IPS-NIHi7 (cell line): ENCODE measurements at regions not wholly inside any gene's neighbourhood (a gene's known extent, or its start where the extent isn't known, plus 50 kb on each side); places are given as distances from the start of the nearest gene placed in this dataset.

ENCODE experiments used
- DNase-seq: peaks from one replicate; pipeline ENCODE4 v3.0.0; 2012; ENCODE audit warnings: mixed read lengths; ENCODE audit errors: extremely low spot score

DNA sequence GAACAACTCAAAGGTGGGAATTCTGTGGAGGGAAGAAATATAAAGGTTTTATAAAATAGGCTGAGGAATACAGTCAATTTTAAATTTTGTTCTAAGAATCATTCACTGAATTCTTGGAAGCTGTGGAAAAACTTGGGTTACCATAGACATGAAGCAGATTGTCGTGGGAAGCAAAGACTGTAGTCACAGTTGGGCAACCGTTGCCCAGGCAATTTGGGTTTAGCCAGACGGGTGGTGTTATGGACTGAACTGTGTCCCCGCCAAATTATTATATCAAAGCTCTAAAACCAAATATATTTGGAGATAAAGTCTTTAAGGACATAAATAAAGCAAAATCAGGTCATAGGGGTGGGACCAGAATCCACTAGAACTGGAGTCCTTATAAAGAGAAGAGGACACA lies 463.7 kb upstream of the CTNND2 start:
- DNase-seq = no peak

DNA sequence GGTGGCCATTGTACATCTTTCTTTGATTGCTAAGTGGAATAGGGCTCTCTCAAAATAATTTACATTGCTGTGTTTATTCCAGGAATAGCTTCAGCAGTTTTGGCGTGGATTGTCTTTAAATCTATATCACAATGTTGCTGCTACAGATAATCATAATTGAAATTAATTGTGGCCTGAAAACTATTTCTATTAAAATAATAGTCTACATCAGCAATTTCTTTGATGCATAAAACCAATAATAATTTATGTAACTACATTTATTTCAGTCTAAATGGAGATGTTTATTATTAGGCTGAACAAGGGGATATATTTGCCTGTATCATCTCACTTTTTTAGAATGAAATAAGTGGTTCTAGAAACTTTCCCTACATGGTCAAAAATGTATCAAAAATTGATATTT lies 456.0 kb upstream of the CTNND2 start:
- DNase-seq = no peak

DNA sequence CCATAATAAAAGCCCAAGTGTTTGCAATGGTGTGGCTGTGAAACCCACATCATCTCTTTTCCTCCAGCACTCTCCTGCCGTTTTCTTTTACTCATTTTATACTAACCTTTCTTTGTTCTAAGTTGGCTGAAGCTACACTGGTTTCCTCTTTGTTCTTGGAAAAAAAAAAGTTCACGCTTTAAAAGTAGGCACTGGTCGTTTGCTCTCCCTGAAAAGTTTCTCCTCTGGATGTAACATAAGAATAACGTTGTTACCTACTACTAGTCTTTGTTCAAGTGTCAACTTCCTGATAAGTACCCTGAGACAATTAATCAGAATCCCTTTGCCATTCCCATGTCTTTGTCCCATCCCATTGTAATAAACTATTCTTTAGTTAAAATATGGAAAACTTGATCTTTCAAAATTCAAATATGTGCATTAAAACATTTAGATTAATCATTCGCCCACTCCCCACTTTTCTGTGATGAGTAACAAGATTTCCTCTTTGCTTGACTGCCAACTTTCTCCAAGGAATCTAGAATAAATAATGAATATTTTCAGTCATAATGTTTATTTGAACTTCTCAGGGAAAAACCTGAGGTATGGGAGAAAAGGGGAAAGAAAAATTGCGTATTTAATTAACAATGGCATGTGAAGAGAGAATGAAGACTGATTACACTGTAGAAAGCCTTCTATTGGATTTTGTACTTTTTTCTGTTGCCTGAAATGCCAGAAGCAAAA lies 454.3 kb upstream of the CTNND2 start:
- DNase-seq = no peak

DNA sequence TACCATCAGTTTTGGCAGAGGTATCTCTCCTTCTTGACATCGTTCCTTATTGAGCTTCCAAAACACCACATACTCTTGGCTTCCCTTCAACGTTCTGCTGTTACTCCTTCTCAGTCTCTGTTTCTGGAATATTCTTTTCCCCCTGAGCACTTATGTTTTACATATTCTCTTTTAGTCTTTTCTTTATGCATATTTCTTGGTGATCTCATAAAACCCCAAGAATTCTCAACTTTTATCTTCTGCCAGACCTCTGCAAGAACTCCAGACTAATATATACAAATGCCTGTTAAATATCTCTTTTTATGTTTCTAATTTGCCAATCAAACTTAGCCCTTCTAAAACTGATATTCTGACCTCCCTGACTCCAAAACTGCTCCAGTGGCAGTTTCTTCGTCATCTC lies 453.4 kb upstream of the CTNND2 start:
- no peak for DNase-seq

DNA sequence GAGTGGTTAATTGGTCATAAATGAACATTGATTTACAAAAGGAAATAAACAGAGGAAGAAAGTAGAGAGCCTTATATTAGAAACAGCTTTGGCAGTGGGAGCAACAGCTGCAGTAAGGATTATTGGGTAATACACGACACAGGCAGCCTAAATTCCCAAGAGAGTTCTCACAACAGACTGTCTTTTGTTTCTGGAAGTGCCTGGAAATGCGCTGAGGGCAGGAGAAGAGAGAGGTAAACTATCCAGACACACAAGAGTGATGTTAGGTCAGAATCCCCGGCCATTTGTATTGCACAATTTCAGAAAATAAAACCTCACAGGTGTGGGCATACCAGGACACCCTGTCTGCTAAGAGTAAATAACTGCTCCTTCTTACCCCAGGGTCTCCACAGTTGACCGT lies 450.4 kb upstream of the CTNND2 start:
- DNase-seq = no peak

DNA sequence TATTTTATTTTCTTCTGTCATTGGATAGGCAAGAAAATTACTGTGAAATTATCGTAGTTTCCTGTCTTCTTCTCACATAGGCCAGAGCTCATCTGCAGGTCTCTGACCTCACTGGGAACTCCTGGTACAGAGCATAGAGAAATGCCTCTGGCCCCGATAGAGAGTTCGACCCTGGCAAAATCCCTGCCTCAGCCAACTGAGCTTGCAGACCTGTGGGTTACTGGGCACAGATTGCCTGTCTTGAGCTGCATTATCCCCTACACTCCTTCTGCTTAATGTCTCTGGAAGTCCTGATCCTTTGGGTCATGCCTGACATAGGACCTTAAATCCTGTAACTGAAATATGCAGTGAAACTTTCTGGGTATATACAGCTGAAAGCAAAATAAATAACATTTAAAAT lies 439.3 kb upstream of the CTNND2 start:
- DNase-seq = peak; percentile 16

DNA sequence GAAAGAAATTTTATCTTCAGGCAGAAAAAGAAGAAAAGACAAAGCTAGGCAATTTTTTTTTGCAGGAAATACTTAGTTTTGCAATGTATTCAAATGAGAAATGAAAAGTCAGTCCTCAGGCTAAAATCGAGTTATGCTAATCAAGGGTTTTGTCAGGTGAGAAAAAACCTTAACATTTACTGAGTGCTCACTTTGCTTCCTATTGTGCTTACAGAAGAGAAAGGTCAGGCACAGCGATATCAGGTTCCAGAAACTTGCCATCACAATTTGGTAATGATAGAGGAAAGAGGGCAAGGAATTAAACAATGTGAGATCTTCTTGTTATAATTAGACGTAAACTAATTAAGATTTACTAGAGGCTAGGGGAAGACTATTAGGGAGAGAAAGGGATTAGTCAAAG lies 431.7 kb upstream of the CTNND2 start:
- no peak for DNase-seq

DNA sequence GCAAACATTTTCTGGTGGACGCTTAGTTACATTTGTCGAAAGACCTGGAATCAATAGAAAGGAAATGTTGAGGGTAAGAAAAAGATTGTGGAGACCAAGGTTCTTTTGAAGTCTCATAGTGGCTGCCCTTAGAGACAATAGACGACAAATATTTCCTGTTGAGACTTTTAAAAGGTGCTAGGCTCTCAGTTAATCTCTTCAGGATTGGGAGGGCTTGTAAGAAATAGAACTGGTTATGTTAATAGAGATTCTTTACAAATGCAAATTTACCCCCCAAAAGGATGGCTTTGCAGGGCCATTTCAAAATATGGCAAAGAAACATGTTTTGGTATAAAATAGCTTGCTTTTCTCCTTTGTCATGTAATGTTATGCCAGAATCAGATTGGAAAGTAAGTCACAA lies 428.2 kb upstream of the CTNND2 start:
- DNase-seq = no peak

DNA sequence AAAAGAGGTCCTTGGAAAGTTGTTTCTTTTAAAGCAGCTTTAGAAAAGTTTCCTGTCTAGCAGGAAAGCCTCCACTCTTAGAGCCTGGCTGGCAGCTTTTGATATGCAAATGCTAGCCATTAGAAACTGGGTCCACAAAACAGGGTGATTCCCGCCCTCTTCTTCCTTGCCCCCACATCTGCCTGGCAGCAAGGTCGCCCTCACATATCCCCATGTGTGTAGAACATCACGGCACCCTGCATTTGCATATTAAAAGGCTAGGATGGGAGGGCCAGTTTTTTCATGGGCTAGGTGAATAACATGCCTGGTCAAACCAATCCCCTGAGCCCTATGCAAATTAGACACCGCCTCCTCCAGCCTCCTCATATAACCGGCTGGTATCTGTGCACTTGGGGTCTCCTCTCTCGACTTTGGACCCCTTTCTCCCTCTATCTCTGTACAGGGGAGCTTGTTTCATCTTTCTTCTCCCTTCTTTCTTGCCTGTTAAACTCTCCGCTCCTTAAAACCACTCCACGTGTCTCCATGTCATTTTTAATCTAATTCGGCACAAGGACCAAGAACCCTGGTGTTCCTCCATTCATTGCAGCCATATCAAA lies 426.8 kb upstream of the CTNND2 start:
- DNase-seq = peak; percentile 22

DNA sequence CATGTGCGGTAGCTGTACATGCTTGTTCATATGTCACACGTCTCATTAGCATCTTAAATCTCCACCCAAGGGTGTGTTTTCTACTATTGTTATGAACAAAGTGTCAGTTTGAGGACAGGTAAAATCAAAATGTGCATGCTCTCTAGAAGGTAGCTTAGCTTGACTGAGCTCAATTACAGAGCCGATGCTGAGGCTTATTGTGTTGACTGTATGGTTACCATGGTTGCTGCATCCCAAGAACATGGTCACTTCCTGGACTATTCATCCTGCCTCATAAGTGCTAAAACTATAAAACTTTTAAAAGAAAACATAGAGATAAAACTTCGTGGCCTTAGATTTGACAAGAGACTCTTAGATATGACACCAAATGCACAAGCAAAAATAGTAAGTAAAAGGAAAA lies 426.1 kb upstream of the CTNND2 start:
- no peak for DNase-seq

DNA sequence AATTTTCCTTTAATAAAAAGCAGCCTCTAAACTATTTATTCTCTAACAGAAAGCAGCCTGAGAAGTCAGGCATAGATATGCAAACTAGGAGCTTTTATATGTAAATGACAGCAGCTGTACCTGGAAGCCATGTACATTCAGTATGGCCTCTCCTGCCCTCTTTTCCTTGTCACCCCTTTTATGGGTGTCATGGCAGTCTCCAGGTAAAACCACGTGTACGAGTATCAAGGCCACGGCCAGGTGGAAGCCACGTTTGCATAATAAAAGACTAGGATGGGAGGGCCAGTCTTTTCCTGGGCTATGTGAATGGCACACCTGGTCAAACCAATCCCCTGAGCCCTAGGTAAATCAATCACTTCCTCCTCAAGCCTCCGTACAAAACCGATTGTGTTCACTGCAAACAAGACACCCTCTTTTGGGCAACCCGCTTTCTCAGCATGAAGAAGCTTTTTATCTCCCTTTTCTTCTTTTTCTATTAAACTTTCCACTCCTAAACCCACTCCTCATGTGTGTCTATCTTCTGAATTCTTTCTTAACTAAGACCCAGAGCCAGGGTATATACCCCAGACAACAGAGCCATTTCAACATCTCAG lies 419.5 kb upstream of the CTNND2 start:
- peak; percentile 58 for DNase-seq

DNA sequence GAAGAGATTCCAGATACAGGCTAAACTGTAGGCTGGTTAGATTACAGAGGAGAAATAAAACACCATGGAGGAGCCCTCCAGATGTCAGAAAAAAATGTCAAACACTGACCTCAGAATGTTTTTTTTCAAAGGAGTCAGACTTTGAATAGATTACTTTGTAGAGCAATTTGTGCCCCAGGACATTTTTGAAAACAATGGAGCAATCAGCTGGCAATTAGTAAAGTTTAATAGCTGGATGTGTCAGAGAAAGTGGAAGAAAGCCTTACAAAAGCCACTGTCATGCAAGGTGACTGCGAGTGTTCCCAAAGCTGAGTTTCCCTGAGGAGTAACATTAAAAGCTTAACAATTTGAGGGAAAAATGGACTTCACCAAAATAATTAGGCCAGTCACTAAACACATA lies 417.8 kb upstream of the CTNND2 start:
- DNase-seq = peak; percentile 12

DNA sequence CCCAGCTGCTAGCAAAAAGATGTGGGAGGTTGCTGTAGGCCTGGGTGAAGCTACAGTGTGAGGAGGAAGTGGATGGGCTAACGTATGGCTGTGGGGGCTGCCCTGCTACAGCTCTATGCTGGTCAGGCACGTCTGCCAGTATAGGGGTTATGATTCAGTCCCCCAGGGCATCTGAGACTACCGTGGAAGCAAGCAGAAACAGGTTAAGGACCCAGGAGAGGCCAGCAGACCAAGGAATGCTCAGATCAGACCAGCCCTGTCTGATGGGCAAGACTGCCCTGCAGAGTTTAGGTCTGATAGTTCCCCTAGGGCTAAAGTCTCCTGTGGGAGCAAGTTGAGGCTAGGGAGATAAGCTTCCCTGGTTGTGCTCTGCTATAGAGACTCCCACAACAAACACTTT lies 416.1 kb upstream of the CTNND2 start:
- no peak for DNase-seq

DNA sequence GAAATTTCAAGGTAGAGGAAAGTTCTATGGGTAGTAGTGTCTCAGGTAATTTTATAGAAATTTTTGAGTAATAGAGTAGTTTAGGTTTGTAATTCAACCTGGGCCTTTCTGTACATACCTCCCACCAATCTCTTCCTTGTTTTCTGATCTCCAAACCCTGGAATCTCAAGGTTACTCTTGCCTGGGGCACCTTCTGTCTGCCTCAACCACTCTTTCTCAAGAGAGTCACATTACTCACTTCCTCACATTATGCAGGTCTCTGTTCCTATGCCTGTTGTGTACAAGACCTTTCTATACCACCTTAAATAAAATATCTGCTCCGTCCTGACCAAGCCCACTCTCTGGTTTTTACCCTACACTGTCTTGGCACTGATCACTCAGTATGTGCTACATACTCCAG lies 412.6 kb upstream of the CTNND2 start:
- DNase-seq = no peak

DNA sequence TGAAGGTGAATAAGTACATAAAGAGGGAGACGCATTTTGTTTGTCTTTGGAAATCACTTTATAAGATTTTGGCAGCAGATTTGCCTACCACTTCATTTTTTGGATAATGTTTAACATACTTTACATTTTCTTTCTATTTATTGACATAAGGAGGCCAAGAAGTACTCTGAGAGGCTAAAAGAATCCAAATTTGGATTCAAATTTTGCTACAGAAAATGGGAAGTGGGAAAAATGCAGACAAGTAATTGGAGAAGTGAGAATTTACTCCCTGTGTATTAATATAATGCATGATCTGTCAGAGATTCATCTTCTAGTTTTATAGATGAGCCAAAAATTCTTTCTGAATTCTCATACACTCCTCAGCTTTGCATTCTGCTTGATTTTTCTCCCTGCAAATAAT lies 411.2 kb upstream of the CTNND2 start:
- no peak for DNase-seq

DNA sequence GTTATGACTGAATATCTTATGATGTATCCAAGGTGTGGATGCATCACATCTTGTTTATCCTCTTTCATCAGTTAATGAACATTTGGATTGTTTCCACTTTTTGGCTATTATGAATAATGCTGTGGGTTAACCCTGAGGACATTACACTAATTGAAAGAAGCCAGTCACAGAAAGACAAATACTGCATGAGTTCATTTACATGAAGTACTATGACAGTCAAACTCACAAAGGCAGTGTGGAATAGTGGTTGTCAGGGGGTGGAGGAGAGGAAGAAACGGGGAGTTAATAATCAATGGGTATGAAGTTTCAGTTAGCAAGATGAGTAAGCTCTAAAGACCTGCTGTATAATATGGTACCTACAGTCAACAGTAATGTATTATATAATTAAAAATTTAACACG lies 409.4 kb upstream of the CTNND2 start:
- no peak for DNase-seq

DNA sequence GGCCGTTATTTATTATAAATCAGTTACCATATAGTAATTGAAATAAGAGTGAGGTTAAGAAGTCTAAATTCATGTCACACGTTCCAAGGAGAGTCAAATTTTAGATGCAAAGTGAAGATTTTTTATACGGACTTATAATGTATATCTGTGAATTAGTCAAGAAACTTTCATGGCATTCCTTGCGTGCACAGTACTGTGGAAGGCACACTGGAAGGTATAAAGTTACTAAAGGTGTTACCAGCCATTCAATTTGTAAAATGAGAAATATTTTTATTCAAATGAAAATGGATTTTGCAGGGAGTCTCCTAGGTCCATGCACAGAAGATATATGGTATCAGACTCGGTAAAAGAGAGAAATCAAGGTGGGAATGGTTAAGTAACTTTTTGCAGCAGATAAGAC lies 408.1 kb upstream of the CTNND2 start:
- no peak for DNase-seq

DNA sequence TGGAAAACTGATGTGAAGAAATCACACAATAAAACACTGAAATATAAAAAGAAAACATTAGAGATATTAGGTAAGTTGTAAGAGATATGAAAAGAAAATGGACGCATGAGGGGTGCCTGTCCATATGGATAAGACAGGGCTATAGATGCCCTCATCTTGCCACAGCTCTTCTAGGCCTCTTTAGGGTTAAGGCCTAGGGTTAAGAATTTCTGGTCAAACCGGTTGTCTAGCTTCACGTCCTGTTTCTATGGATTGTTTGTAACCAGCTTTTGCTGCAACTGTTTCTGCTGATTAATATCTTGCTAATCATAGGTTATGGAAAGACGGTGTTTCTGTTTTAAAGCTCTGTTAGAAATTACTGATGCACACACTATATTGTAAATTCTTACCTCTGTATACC lies 389.9 kb upstream of the CTNND2 start:
- DNase-seq = no peak

DNA sequence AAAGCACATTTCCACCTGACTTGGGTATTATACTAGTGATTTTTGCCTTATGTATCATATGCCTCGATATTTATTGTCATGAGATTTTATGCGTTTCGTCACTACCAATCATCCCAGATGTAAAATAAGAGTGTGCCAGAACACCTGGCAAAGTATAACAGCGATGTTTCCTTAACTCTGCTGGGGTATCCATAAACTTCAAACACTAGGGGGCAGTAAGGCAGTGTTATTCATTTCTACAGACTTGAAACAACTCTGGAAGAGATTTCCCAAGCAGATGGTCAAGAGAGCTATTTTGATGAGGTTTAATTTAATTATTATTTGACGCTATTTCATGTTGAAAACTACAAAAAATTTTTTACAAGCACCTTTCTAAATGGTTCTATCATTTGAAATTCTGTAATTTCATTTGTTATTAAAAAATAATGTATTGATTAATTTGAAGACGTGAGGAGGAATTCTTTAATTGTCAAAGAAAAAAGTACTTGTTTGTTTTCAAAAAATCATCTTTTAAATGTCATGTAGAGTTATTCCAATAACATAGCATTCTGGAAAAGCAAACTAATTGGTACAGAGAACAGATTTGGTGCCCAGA lies 388.5 kb upstream of the CTNND2 start:
- peak; percentile 40 for DNase-seq

DNA sequence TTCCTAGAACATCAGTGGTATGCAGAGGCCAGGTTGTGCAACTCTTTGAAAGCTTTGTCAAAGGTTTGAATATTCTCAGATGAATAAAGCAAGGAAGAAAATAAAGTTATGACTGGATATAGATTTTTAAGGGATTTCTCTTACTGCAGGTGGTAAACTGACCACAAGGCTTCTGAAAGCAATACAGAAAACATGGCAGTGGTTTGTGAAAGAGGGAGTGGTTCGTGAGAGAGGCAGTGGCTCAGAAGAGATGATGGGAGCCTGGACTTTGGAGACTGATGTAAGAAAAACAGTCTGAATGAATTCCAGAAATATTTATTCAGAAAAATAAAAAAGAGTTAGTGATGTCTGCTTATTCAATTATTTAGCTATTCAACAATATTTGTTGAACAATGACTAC lies 380.4 kb upstream of the CTNND2 start:
- DNase-seq = no peak

DNA sequence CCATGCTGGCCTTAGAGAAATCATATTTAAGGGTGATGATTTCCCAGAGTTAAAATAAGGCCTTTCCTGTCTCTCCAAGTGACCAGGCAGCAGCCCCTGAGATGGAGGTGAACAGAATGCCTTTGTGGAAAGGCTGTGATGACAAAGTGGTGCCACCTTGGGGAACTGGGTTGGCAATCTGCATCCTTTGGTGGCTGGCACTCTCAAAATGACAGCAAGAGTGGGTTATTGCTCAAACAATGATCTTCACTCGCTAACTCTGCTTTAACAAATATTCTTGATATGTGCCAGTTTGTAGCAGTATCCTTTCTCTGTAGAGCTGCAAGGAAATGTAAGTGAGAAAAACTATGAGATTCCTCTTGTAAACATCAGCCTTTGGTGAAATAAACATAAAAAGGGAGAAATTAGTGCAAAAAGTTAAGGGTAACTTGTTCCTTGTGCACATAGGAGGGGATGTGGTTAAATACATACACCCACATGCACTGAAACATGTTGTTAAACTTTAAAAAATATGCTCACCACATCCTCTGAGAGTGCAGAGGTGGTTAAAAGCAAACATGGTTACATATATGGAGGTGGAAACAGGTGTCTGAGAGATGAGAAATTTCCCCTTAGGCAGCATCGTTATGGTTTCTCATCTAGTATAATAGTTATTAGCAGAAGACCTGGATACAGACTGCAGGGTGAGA lies 373.4 kb upstream of the CTNND2 start:
- DNase-seq = no peak

DNA sequence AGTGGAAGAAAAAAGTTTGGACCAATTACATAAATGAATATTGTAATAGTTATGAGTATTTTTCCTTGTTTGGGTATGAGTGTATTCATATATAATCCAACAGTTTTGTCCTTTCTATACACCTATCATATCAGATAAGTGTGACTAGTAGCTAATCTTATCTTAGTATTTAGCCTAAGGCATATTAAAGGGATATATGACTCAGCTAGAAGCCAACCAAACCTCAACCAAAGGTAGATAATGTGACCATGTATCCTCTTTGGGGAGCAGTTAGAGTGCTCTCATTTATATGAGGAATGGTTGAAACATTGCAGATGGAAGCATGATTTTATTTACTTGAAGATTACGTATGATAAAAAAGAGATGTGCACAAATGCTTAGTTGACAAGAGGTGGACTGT lies 370.0 kb upstream of the CTNND2 start:
- no peak for DNase-seq

DNA sequence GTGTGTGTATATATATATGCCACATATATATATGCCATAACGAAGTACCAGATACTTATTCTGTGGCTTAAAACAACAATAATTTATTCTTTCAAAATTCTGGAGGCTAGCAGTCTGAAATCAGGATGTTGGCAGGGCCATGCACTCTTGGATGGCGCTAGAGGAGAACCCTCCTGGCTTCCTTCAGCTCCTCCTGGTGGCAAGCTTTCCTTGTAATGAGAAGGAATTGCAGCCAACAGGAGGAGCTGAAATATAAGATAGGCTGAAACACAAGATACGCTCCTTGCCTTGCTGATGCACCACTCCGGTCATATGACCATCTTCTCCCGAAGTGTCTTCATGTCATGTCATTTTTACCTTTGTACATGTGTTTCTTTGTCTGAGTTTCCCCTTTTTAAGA lies 368.1 kb upstream of the CTNND2 start:
- peak; percentile 72 for DNase-seq
